GM19397 (cell line): ENCODE measurements at regions not wholly inside any gene's neighbourhood (a gene's known extent, or its start where the extent isn't known, plus 50 kb on each side); places are given as distances from the start of the nearest gene placed in this dataset.

Experiments used
- ATAC-seq: cut with Tn5 transposase; IDR thresholded peaks from one replicate; pipeline ENCODE4 v1.9.1; 2021; ENCODE audit warnings: mild to moderate bottlenecking, moderate library complexity; ENCODE audit not compliant: unreplicated experiment

GRCh38 chr2:153028626-153029025, 310.2 kb downstream of the ARL6IP6 start:
- ATAC-seq = no peak

- ATAC-seq = no peak
Observed at GRCh38 chr2:153027533-153027932, 309.1 kb downstream of the ARL6IP6 start.

- ATAC-seq = no peak
Observed at GRCh38 chr2:153020201-153020600, 301.8 kb downstream of the ARL6IP6 start.

GRCh38 chr2:153005071-153005730, 286.8 kb downstream of the ARL6IP6 start:
- no peak for ATAC-seq

GRCh38 chr2:153004627-153005026, 286.2 kb downstream of the ARL6IP6 start:
- ATAC-seq = no peak

GRCh38 chr2:152974146-152974545, 255.7 kb downstream of the ARL6IP6 start:
- ATAC-seq = no peak

GRCh38 chr2:152971685-152972084, 253.3 kb downstream of the ARL6IP6 start:
- ATAC-seq = no peak

GRCh38 chr2:152962446-152962845, 244.0 kb downstream of the ARL6IP6 start:
- no peak for ATAC-seq

GRCh38 chr2:152961351-152961750, 242.9 kb downstream of the ARL6IP6 start:
- no peak for ATAC-seq

- no peak for ATAC-seq
Observed at GRCh38 chr2:152950126-152950525, 231.7 kb downstream of the ARL6IP6 start.

- no peak for ATAC-seq
Observed at GRCh38 chr2:152944099-152944498, 225.7 kb downstream of the ARL6IP6 start.

GRCh38 chr2:152942940-152943440, 224.6 kb downstream of the ARL6IP6 start:
- no peak for ATAC-seq

GRCh38 chr2:152930501-152930900, 212.1 kb downstream of the ARL6IP6 start:
- ATAC-seq = no peak

GRCh38 chr2:152929628-152930027, 211.2 kb downstream of the ARL6IP6 start:
- ATAC-seq = no peak

GRCh38 chr2:152925547-152926448, 207.4 kb downstream of the ARL6IP6 start:
- peak; percentile 89 for ATAC-seq

GRCh38 chr2:152924722-152925121, 206.3 kb downstream of the ARL6IP6 start:
- no peak for ATAC-seq

GRCh38 chr2:152924219-152924618, 205.8 kb downstream of the ARL6IP6 start:
- no peak for ATAC-seq

- no peak for ATAC-seq
Observed at GRCh38 chr2:152920846-152921245, 202.4 kb downstream of the ARL6IP6 start.

GRCh38 chr2:152910970-152911369, 192.6 kb downstream of the ARL6IP6 start:
- no peak for ATAC-seq

GRCh38 chr2:152907046-152907445, 188.6 kb downstream of the ARL6IP6 start:
- no peak for ATAC-seq

- no peak for ATAC-seq
Observed at GRCh38 chr2:152894051-152894450, 175.6 kb downstream of the ARL6IP6 start.

GRCh38 chr2:152890736-152891135, 172.3 kb downstream of the ARL6IP6 start:
- ATAC-seq = no peak
